ENCODE measurements at regions not wholly inside any gene's neighbourhood (a gene's known extent, or its start where the extent isn't known, plus 50 kb on each side); places are given as distances from the start of the nearest gene placed in this dataset.

DNA sequence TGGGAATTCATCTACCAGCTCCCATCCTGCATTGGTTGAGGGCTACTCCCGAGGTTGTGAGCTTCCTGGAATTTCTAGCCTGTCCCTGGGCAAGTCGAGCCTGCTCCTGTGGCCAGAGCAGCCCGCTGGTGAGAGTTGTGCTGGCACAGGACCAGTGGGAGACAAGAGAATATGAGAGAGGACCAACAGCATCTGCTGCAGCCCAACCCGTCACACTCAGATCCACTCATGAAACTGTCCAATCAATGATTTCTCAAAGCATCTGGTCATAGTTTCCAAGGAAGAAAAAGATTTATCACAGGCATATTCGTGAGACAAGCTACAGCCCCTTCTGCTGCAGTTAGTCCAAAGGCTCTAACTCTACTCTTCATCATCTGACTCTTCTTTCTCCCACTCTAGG, 64.4 kb upstream of the RAI14 start:
- no peaks in the 10 kb centered on the region for H3K9me3 ChIP-seq
- intact Hi-C loops (cut with DNase I): no loop called here
- H3K27me3 ChIP-seq: peaks cover 0 to 6% (median 0%) of the 10 kb centered on the region in 7 donors
- peaks cover 0 to 14% (median 0%) of the 10 kb centered on the region in 9 donors for H3K4me1 ChIP-seq
- ATAC-seq: no peak
- TF ChIP-seq CTCF (IDR thresholded peaks at IDR 0.05): no peak
- H3K4me3 ChIP-seq: no peak overlapping the region
- no peaks in the 10 kb centered on the region for H3K36me3 ChIP-seq
- 59 to 70% methylated on average over 5 of the region's 5 CpGs for WGBS, 2 donors
- no peak overlapping the region for H3K27ac ChIP-seq
- no peak for DNase-seq

GRCh38 chr5:34597034-34598027, 58.8 kb upstream of the RAI14 start:
- Histone ChIP-seq H3K4me1 (peaks cover 0 to 18% (median 6%) of the 10 kb centered on the region in 9 donors), H3K4me3 (no peak overlapping the region), H3K27ac (peak overlapping the region in 1 of 10 donors; percentile 20), H3K36me3 (no peaks in the 10 kb centered on the region), H3K9me3 (no peaks in the 10 kb centered on the region), H3K27me3 (no peaks in the 10 kb centered on the region)
- intact Hi-C loops (cut with DNase I): no loop called here
- TF ChIP-seq CTCF (IDR thresholded peaks at IDR 0.05): no peak
- WGBS, 2 donors: 59 to 64% methylated on average over 7 of the region's 7 CpGs
- DNase-seq (no peak), ATAC-seq (peak in 4 of 8 donors; percentile 14 to 46 (median 19))

GRCh38 chr5:34598177-34598794, 57.8 kb upstream of the RAI14 start:
- Histone ChIP-seq H3K36me3 (no peaks in the 10 kb centered on the region), H3K9me3 (no peaks in the 10 kb centered on the region), H3K27me3 (no peaks in the 10 kb centered on the region), H3K27ac (peak overlapping the region in 1 of 10 donors; percentile 18), H3K4me3 (no peak overlapping the region), H3K4me1 (peaks cover 0 to 18% (median 6%) of the 10 kb centered on the region in 9 donors)
- DNase-seq (no peak), ATAC-seq (peak in 7 of 8 donors; percentile 44 to 88 (median 71))
- intact Hi-C loops (cut with DNase I): no loop called here
- TF ChIP-seq CTCF (IDR thresholded peaks at IDR 0.05): no peak
- 48 to 53% methylated on average over 5 of the region's 5 CpGs for WGBS, 2 donors

DNA sequence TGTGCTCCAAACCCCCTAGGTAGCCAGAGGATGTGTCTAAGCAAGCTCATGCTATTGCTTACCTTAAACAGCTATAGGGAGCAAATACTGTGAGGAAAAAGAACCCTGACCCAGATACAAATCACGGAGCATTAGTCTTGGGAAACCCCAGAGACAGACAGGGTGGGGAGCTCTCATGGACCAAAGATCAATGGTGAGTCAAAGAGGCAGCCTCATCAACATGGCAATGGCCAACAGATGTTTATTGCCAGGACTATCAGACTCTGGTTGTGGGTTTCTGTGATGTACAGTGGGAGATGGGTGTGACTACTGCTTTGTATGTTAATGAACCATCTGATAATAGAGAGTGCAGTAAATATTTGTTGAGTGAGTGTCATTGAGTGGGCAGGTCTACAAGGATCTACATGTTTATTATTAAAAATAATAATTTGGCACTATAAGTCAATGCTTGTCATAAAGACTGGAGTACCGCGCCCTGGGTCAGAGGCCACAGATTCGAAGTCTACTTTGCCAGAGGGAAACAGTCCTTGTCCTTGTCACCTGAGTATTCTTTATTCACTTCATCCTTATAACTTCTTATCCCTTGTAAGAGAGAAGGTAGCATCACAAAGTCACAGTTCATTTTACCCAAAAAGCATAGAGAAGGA, 56.5 kb upstream of the RAI14 start:
- Histone ChIP-seq H3K36me3 (no peaks in the 10 kb centered on the region), H3K27ac (no peak overlapping the region), H3K9me3 (no peaks in the 10 kb centered on the region), H3K4me1 (peaks cover 0 to 18% (median 6%) of the 10 kb centered on the region in 9 donors), H3K4me3 (no peak overlapping the region), H3K27me3 (no peaks in the 10 kb centered on the region)
- intact Hi-C loops (cut with DNase I): no loop called here
- 77 to 91% methylated on average over 4 of the region's 4 CpGs for WGBS, 2 donors
- no peak for TF ChIP-seq CTCF (IDR thresholded peaks at IDR 0.05)
- ATAC-seq (no peak), DNase-seq (no peak)

Measured in heart right ventricle (tissue), 16 donors.